ENCODE measurements at regions not wholly inside any gene's neighbourhood (a gene's known extent, or its start where the extent isn't known, plus 50 kb on each side); places are given as distances from the start of the nearest gene placed in this dataset.
"Not testable (repeated sequence)": the region's sequence is repeated elsewhere in the genome, so short reads cannot be mapped to it uniquely, and the experiment has no call there.

DNA sequence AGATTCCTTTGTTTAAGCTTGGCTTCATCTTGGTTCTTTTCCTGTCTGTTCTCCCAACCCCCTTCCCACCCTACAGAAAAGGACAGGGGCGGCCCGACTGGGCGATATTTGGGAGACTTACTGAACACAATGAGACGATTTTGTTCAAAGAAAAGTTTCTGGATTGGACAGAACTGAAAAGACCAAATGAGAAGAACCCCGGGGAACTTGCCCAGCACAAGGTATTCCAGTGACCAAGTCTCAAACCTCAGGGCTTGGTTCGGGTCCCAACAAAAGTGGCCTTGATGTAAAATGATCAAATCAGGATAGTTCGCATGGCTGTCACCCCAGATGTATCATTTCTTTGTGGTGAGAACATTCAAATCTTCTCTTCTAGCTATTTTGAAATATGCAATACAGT lies 73.9 kb upstream of the LYZL2 start:
- not testable (repeated sequence) for H3K4me1 ChIP-seq (ENCODE audit: control insufficient read depth, insufficient read depth, low read length, unreplicated experiment); H2AFZ ChIP-seq (ENCODE audit: low read length, unreplicated experiment); H3K27me3 ChIP-seq (ENCODE audit: insufficient read depth, low read length); H3K36me3 ChIP-seq (ENCODE audit: insufficient read depth, low read length); H3K4me3 ChIP-seq (ENCODE audit: low read depth, low read length); H3K79me2 ChIP-seq (ENCODE audit: control insufficient read depth, insufficient read depth, low read length, unreplicated experiment); H3K27ac ChIP-seq (ENCODE audit: low read depth, low read length)

DNA sequence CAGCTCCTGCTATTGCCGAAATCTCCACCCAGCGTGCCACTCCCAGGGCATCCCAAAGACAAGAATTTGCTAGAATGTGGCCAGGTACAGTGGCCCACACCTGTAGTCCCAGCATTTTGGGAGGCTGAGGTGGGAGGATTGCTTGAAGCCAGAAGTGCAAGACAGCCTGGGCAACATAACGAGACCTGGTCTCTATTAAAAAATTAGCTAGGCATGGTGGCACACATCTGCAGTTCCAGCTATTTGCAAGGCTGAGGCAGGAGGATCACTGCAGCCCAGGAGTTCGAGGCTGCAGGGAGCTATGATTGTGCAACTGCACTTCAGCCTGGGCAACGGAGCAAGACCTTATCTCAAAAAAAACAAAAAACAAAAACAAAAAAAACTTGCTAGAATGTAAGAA lies 73.3 kb upstream of the LYZL2 start:
- Histone ChIP-seq H3K4me1 (ENCODE audit: control insufficient read depth, insufficient read depth, low read length, unreplicated experiment) (peaks cover 8% of the 10 kb centered on the region), H3K36me3 (ENCODE audit: insufficient read depth, low read length) (no peaks in the 10 kb centered on the region), H3K27me3 (ENCODE audit: insufficient read depth, low read length) (no peaks in the 10 kb centered on the region), H3K27ac (ENCODE audit: low read depth, low read length) (no peak overlapping the region), H3K79me2 (ENCODE audit: control insufficient read depth, insufficient read depth, low read length, unreplicated experiment) (no peaks in the 10 kb centered on the region), H2AFZ (ENCODE audit: low read length, unreplicated experiment) (no peak overlapping the region), H3K4me3 (ENCODE audit: low read depth, low read length) (no peak overlapping the region)

DNA sequence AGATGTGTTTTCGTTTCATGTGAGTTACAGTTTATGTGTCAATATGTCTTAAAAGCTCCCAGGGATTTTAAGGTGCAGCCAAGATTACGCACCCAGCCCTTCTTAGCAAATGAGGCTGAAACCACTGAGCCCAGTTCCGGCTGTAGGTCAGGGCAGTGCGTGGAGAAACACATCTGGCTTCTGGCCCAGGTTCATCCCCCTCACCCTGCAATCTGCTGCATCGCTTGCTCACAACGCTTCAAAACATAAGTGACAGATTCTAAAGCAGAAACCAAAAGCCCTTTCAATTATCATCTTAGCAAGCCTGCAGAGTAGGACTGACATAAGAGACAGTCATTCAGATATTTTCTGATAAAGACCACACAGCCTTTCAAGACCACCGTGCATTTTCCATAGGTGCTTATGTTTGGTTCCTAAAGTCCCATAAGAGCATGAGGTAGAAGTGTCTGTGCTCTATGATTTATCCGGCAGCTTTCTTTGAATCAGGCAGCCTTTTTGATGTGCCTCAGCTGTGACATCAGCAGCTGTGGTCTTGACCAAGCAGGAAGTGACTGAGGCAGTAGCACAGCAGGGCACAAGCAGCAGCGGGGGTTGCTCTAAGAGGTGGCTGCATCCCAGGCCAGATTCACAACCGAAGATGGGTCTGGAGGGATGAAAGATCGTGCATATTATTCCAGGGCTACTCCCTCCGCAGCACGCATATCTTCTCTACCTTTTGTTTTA lies 72.1 kb upstream of the LYZL2 start:
- Histone ChIP-seq H3K4me1 (ENCODE audit: control insufficient read depth, insufficient read depth, low read length, unreplicated experiment) (peaks cover 8% of the 10 kb centered on the region), H3K27me3 (ENCODE audit: insufficient read depth, low read length) (no peaks in the 10 kb centered on the region), H3K79me2 (ENCODE audit: control insufficient read depth, insufficient read depth, low read length, unreplicated experiment) (no peaks in the 10 kb centered on the region), H3K36me3 (ENCODE audit: insufficient read depth, low read length) (no peaks in the 10 kb centered on the region), H2AFZ (ENCODE audit: low read length, unreplicated experiment) (no peak overlapping the region), H3K4me3 (ENCODE audit: low read depth, low read length) (peak overlapping the region; percentile 23; the same call in 1 of the 2 replicates), H3K27ac (ENCODE audit: low read depth, low read length) (peak overlapping the region; percentile 44; the same call in 1 of the 2 replicates)

DNA sequence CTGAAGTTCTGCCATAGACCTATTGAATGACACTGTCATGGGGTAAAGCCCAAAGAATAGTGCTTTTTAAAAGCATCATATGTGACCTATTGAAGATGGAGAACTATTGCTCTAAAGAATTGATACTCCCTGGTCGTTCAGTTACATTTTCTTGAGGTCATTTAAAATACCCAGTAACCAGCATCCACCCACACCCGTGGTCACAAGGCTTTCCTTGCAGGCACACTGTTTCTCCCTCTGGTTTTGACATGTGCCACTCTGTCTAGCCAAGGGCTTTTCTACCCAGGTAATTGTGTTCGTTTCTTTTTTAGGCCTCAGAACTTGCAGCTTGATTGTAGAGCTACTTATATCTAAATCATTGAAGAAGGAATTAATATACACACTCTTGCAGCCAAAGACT lies 68.3 kb upstream of the LYZL2 start:
- Histone ChIP-seq H3K27me3 (ENCODE audit: insufficient read depth, low read length) (no peaks in the 10 kb centered on the region), H3K27ac (ENCODE audit: low read depth, low read length) (no peak overlapping the region), H2AFZ (ENCODE audit: low read length, unreplicated experiment) (no peak overlapping the region), H3K36me3 (ENCODE audit: insufficient read depth, low read length) (no peaks in the 10 kb centered on the region), H3K4me3 (ENCODE audit: low read depth, low read length) (no peak overlapping the region), H3K79me2 (ENCODE audit: control insufficient read depth, insufficient read depth, low read length, unreplicated experiment) (no peaks in the 10 kb centered on the region), H3K4me1 (ENCODE audit: control insufficient read depth, insufficient read depth, low read length, unreplicated experiment) (peaks cover 23% of the 10 kb centered on the region)

DNA sequence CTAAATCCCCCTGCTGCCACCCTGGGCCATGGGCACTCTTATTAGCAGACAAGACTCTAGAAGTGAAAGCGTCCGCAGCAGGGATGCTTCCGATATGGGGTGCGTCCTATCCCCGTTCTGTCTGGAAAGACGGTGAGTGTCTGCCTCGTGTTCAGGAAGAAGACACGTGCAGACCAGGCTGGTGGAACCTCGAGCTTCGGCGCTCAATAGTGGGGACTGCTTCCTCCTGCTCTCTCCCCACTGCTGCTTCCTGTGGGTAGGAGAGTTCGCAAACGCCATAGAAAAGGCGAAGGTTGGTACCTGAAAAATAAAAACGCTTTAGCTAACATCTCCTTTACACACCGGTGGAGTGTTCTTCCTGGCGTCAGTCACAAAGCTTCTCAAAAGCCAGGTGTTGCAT lies 67.7 kb upstream of the LYZL2 start:
- H3K36me3 ChIP-seq (ENCODE audit: insufficient read depth, low read length); H3K27me3 ChIP-seq (ENCODE audit: insufficient read depth, low read length); H3K27ac ChIP-seq (ENCODE audit: low read depth, low read length): not testable (repeated sequence)

DNA sequence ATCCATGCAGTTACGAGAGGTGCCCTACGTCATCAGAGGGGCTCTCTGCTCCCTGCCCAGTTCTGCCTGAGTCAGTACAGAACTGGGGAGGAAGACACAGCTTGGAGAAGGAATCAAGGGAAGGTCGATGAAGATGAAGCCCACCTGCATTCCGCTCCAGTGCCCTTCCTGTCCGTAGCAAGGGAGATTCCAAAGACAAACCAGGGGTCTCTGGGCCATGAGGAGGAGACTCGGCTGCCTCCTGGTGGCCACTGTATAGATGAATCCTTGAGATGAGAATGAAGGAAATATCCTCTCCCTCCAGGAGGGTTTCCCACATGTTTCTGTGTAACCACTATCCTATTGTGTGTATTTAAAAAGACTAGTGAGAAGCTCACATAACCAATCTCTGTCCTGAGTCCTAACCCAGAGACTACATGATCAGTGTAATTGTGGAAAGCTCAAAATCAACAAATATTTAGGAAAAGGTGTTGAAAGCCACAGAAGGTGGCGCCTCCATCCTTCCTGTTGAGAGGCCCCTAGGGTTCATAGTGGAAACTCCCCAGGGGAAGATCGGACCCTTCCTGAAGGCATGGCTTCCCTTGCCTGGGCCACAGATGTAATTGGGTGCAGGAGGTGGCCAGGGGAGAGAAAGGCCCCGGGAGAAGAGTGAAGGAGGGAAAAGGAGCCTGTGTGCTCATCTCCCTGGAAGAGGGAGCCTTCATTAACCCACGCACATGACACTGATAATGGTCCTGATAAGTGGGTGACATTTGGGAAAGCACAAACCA lies 67.0 kb upstream of the LYZL2 start:
- not testable (repeated sequence) for H3K27me3 ChIP-seq (ENCODE audit: insufficient read depth, low read length); H3K4me3 ChIP-seq (ENCODE audit: low read depth, low read length); H3K79me2 ChIP-seq (ENCODE audit: control insufficient read depth, insufficient read depth, low read length, unreplicated experiment); H3K27ac ChIP-seq (ENCODE audit: low read depth, low read length); H3K36me3 ChIP-seq (ENCODE audit: insufficient read depth, low read length); H2AFZ ChIP-seq (ENCODE audit: low read length, unreplicated experiment)
- peaks cover 25% of the 10 kb centered on the region for H3K4me1 ChIP-seq (ENCODE audit: control insufficient read depth, insufficient read depth, low read length, unreplicated experiment)

More for the DNA sequence above, 67.7 kb upstream of the LYZL2 start:
- H3K4me1 ChIP-seq (ENCODE audit: control insufficient read depth, insufficient read depth, low read length, unreplicated experiment) = peaks cover 29% of the 10 kb centered on the region
- H3K79me2 ChIP-seq (ENCODE audit: control insufficient read depth, insufficient read depth, low read length, unreplicated experiment); H2AFZ ChIP-seq (ENCODE audit: low read length, unreplicated experiment); H3K4me3 ChIP-seq (ENCODE audit: low read depth, low read length): not testable (repeated sequence)

DNA sequence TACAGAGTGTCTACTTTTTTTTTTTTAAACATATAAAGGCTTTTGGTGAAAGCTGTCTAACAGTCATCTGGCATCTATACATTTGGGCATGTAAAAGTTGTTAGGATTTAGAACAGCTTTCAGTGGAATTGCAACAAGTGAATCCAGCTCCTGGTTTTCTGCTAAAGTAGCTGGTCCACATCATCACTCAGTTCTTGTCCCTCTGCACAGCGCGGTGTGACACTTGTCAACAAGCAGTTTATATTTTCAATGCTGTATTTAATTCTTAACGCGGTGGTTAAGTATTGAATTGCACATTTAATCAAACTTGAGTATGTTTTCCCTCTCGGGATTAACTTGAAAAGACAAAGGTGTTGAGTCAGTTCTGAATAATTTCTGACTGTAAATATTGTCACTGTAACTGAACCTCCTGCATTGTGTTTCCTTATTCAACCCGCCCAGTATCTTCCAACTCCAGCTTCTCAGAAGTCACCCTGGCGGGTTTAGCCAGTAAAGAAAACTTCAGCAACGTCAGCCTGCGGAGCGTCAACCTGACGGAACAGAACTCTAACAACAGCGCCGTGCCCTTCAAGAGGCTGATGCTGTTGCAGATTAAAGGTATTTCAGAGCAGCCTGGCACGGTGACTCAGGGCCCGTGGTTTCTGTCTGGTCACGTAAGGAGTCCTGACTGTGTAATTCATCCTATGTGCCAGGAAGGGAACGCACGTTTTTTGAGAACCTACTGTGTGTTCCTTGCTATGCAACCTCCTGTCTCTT lies 66.1 kb upstream of the LYZL2 start:
- peaks cover 29% of the 10 kb centered on the region for H3K4me1 ChIP-seq (ENCODE audit: control insufficient read depth, insufficient read depth, low read length, unreplicated experiment)
- not testable (repeated sequence) for H2AFZ ChIP-seq (ENCODE audit: low read length, unreplicated experiment); H3K36me3 ChIP-seq (ENCODE audit: insufficient read depth, low read length); H3K79me2 ChIP-seq (ENCODE audit: control insufficient read depth, insufficient read depth, low read length, unreplicated experiment); H3K27me3 ChIP-seq (ENCODE audit: insufficient read depth, low read length); H3K4me3 ChIP-seq (ENCODE audit: low read depth, low read length); H3K27ac ChIP-seq (ENCODE audit: low read depth, low read length)

DNA sequence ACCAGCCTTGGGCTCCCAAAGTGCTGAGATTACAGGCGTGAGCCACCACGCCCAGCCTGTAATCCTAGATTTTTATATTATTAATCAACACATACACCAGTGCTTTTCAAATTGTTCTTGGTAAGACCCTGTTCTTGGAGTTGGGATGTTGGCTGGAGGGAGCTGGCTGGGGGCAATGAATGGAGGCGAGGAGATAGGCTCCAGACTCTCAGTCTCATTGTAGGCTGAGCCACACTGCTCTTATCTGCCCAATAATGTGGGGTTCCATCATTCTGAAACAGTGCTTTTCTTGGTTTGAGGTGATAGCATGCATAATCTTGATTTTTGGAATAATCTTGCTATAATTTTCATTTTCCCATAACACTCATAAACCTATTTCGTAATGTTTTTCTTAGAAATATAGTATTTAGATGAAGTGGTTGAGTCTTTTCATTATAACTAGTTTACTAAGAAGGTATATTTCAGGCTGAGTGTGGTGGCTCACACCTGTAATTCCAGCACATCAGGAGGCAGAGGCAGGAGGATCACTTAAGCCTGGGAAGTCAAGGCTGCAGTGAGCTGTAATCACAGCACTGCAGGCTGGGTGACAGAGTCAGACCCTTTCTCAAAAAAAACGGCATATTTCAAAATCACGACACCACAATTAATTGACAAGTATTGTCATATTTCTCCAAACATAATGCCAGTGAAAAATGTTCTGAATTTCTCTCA lies 65.1 kb upstream of the LYZL2 start:
- H3K4me1 ChIP-seq (ENCODE audit: control insufficient read depth, insufficient read depth, low read length, unreplicated experiment) = peaks cover 29% of the 10 kb centered on the region
- no peaks in the 10 kb centered on the region for H3K36me3 ChIP-seq (ENCODE audit: insufficient read depth, low read length)
- no peaks in the 10 kb centered on the region for H3K79me2 ChIP-seq (ENCODE audit: control insufficient read depth, insufficient read depth, low read length, unreplicated experiment)
- no peak overlapping the region for H3K27ac ChIP-seq (ENCODE audit: low read depth, low read length)
- no peak overlapping the region for H2AFZ ChIP-seq (ENCODE audit: low read length, unreplicated experiment)
- no peak overlapping the region for H3K4me3 ChIP-seq (ENCODE audit: low read depth, low read length)
- H3K27me3 ChIP-seq (ENCODE audit: insufficient read depth, low read length) = no peaks in the 10 kb centered on the region

DNA sequence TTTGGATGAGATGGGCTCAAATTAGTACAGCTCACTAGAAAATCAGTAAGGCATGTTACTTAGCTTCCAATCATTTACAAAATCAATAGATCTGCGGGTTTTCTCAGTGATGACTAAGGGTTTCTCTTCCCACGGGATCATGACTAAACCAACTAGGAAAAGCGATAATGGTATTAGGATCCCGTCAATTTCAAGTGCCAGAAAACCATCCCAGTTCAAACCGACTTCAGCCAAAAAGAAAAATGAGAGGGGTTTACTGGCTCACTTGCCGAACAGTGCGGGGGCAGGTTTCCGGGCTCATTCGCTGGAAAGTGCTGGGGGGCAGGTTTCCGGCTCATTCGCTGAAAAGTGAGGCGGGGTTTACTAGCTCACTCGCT lies 62.1 kb upstream of the LYZL2 start:
- no peaks in the 10 kb centered on the region for H3K79me2 ChIP-seq (ENCODE audit: control insufficient read depth, insufficient read depth, low read length, unreplicated experiment)
- peaks cover 39% of the 10 kb centered on the region for H3K4me1 ChIP-seq (ENCODE audit: control insufficient read depth, insufficient read depth, low read length, unreplicated experiment)
- peak overlapping the region; percentile 72 for H3K4me3 ChIP-seq (ENCODE audit: low read depth, low read length)
- H3K27ac ChIP-seq (ENCODE audit: low read depth, low read length) = peak overlapping the region; percentile 96
- H3K36me3 ChIP-seq (ENCODE audit: insufficient read depth, low read length) = no peaks in the 10 kb centered on the region
- H2AFZ ChIP-seq (ENCODE audit: low read length, unreplicated experiment) = peak overlapping the region; percentile 68
- H3K27me3 ChIP-seq (ENCODE audit: insufficient read depth, low read length) = 0 out of 2 replicates have a peak, but pooled peaks cover 3% of the 10 kb centered on the region

DNA sequence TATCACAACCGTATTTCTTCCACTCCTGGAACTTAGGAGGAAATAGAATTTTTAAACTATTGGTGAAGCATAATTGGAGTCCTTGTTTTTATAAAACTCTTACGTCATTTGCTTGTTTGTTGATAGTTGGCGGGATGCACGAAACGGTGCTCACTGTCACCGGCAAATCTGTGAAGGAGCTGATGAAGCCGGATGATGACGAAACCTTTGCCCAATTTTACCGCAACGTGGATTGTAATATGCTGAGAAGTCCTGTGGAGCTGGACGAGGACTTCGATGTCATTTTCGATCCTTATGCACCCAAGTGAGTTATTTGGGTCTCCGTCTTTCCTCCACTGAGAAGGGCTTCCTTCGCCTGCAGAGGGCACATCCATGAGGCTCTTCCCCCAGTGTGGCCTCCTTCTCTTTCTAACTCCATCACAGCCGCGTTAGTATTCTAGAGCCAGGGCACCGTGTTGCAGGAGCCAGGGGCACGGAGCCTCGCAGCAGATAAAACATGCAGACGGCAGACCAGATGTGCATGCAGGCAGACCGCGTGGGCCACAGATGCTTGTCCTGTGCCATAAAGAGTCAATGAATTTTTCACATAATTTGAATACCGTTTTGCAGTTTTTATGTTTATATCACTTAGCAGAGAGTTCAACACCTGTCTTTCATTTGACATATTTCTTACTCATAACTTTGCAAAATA lies 61.5 kb upstream of the LYZL2 start:
- H3K4me3 ChIP-seq (ENCODE audit: low read depth, low read length) = peak overlapping the region; percentile 72
- H3K4me1 ChIP-seq (ENCODE audit: control insufficient read depth, insufficient read depth, low read length, unreplicated experiment) = peaks cover 37% of the 10 kb centered on the region
- H3K27ac ChIP-seq (ENCODE audit: low read depth, low read length) = peak overlapping the region; percentile 96
- H3K36me3 ChIP-seq (ENCODE audit: insufficient read depth, low read length); H3K79me2 ChIP-seq (ENCODE audit: control insufficient read depth, insufficient read depth, low read length, unreplicated experiment); H3K27me3 ChIP-seq (ENCODE audit: insufficient read depth, low read length): not testable (repeated sequence)
- H2AFZ ChIP-seq (ENCODE audit: low read length, unreplicated experiment) = peak overlapping the region; percentile 68
